HCT116 (cell line): ENCODE measurements at regions not wholly inside any gene's neighbourhood (a gene's known extent, or its start where the extent isn't known, plus 50 kb on each side); places are given as distances from the start of the nearest gene placed in this dataset.

Experiments
- ATAC-seq: fragments of 200-7000 bp; cut with Tn5 transposase; 2 replicates; pipeline ENCODE4 v1.9.1; 2020; ENCODE audit warnings: mild to moderate bottlenecking, moderate library complexity
- BruUV-seq: library from RNA; stranded (reverse); fragments of 400-500 nt; replicated peaks from 2 replicates; lab custom pipeline; 2021; lab: Mats Ljungman, UMichigan
- CTCF ChIA-PET: fragments of 300-600 bp; sonication (Branson Sonifier 250); formaldehyde crosslinking; loops from one replicate; lab custom pipeline; 2021; ENCODE audit warnings: antibody characterized with exemption; lab: Charles Lee
- POLR2A ChIA-PET: fragments of 300-600, 350-600 bp; sonication (Branson Sonifier 250); formaldehyde crosslinking; loops from one replicate; lab custom pipeline; 2021; ENCODE audit warnings: antibody characterized with exemption; lab: Charles Lee
- RAD21 ChIA-PET, 2 experiments: fragments of 300-600 bp; sonication (Branson Sonifier 250); formaldehyde crosslinking; loops; one replicate each; lab custom pipeline; 2023; ENCODE audit warnings: low total read pairs in 2 of 2; ENCODE audit not compliant: uncharacterized antibody in 2 of 2, unreplicated experiment in 2 of 2, low non-redundant PET in 1 of 2; lab: Charles Lee
- DNase-seq: peaks from one replicate; pipeline ENCODE4 v3.0.0-alpha.2; 2010; ENCODE audit warnings: low read depth, low spot score
- H2AFZ ChIP-seq: fragments of 200-600 bp; shearing (Covaris generic), sonication (generic); 2 replicates; pipeline ENCODE4 v1.6.1; 2017; ENCODE audit warnings: low read depth, mixed run types, mixed read lengths, antibody characterized with exemption, low read length; ENCODE audit not compliant: poor library complexity, severe bottlenecking
- H3K27ac ChIP-seq: 2 replicates; pipeline ENCODE4 v1.5.1; 2012; ENCODE audit warnings: low read depth, low read length
- H3K27me3 ChIP-seq: fragments of 200-600 bp; sonication (generic); 2 replicates; pipeline ENCODE4 v1.6.1; 2016; ENCODE audit warnings: mixed run types, low read length, mixed read lengths; ENCODE audit not compliant: insufficient read depth
- H3K36me3 ChIP-seq, 2 experiments: fragments of 200-500 bp in 1 of 2; fragments of 200-600 bp in 1 of 2; sonication (Bioruptor generic) in 1 of 2; sonication (generic) in 1 of 2; 2 replicates each; pipeline versions ENCODE4 v1.5.1 to v1.6.1; 2014 to 2016; ENCODE audit warnings: low read length in 2 of 2, inconsistent platforms in 1 of 2, mixed read lengths in 1 of 2, mixed run types in 1 of 2; ENCODE audit not compliant: insufficient read depth in 2 of 2, control insufficient read depth in 1 of 2
- H3K4me1 ChIP-seq, 2 experiments: fragments of 200-600 bp in 1 of 2; sonication (generic) in 1 of 2; 2 replicates each; pipeline versions ENCODE4 v1.5.1 to v1.6.1; 2012 to 2017; ENCODE audit warnings: low read length in 2 of 2, inconsistent platforms in 1 of 2, mild to moderate bottlenecking in 1 of 2, mixed read lengths in 1 of 2, mixed run types in 1 of 2, moderate library complexity in 1 of 2; ENCODE audit not compliant: insufficient read depth in 2 of 2, control insufficient read depth in 1 of 2
- H3K4me2 ChIP-seq: fragments of 200-600 bp; sonication (generic); 2 replicates; pipeline ENCODE4 v1.6.1; 2017; ENCODE audit warnings: mixed run types, low read length, mixed read lengths
- H3K4me3 ChIP-seq, 2 experiments: fragments of 200-600 bp in 1 of 2; sonication (generic) in 1 of 2; replicated peaks in 1 of 2; 2 replicates each; pipeline ENCODE4 v1.5.1; 2011 to 2016; ENCODE audit warnings: low read length in 2 of 2, control low read depth in 1 of 2, low read depth in 1 of 2, mild to moderate bottlenecking in 1 of 2, mixed read lengths in 1 of 2, mixed run types in 1 of 2
- H3K79me2 ChIP-seq: fragments of 200-600 bp; sonication (generic); 2 replicates; pipeline ENCODE4 v1.6.1; 2017; ENCODE audit warnings: mild to moderate bottlenecking, mixed run types, low read length, moderate library complexity, mixed read lengths; ENCODE audit not compliant: insufficient read depth
- H3K9ac ChIP-seq: fragments of 200-600 bp; sonication (generic); 2 replicates; pipeline ENCODE4 v1.6.1; 2016; ENCODE audit warnings: low read length, mixed read lengths
- H3K9me2 ChIP-seq: fragments of 200-600 bp; sonication (generic), shearing (Covaris generic); 2 replicates; pipeline ENCODE4 v1.6.1; 2017; ENCODE audit warnings: mixed run types, mild to moderate bottlenecking, moderate library complexity; ENCODE audit not compliant: insufficient read depth
- H3K9me3 ChIP-seq, 2 experiments: fragments of 200-500 bp in 1 of 2; fragments of 200-600 bp in 1 of 2; sonication (Bioruptor generic) in 1 of 2; sonication (generic) in 1 of 2; 2 replicates each; pipeline ENCODE4 v1.6.1; 2014 to 2017; ENCODE audit warnings: low read length in 2 of 2, mixed read lengths in 2 of 2, inconsistent platforms in 1 of 2, low read depth in 1 of 2, mild to moderate bottlenecking in 1 of 2, mixed run types in 1 of 2, moderate library complexity in 1 of 2; ENCODE audit not compliant: control insufficient read depth in 1 of 2, insufficient read depth in 1 of 2
- H4K20me1 ChIP-seq: fragments of 200-600 bp; sonication (generic), shearing (Covaris generic); 2 replicates; pipeline ENCODE4 v1.6.1; 2017; ENCODE audit warnings: mixed run types, mild to moderate bottlenecking, moderate library complexity; ENCODE audit not compliant: insufficient read depth
- CEBPB ChIP-seq: IDR thresholded peaks from 2 replicates; pipeline ENCODE4 v1.6.1; 2012; ENCODE audit warnings: low read depth
- CTCF ChIP-seq, 3 experiments: fragments of 200-600 bp in 1 of 3; sonication (generic) in 1 of 3; IDR thresholded peaks in 2 of 3; conservative IDR thresholded peaks in 1 of 3; 2 replicates each; pipeline ENCODE4 v1.5.1; 2012 to 2017; ENCODE audit warnings: low read depth in 2 of 3, low read length in 2 of 3, antibody characterized with exemption in 1 of 3, borderline replicate concordance in 1 of 3, control low read depth in 1 of 3, mild to moderate bottlenecking in 1 of 3, mixed read lengths in 1 of 3, mixed run types in 1 of 3, moderate library complexity in 1 of 3; ENCODE audit not compliant: insufficient read depth in 1 of 3
- EGR1 ChIP-seq: IDR thresholded peaks from 2 replicates; pipeline ENCODE4 v1.6.1; 2012; ENCODE audit warnings: low read depth
- EZH2phosphoT487 ChIP-seq: fragments of 200-600 bp; IDR thresholded peaks from 2 replicates; pipeline ENCODE4 v1.6.1; 2018; ENCODE audit warnings: antibody characterized with exemption, borderline replicate concordance
- FOSL1 ChIP-seq: IDR thresholded peaks from 2 replicates; pipeline ENCODE4 v1.6.1; 2012; ENCODE audit warnings: low read depth
- JUND ChIP-seq: IDR thresholded peaks from 2 replicates; pipeline ENCODE4 v1.6.1; 2012
- POLR2A ChIP-seq: IDR thresholded peaks from 2 replicates; pipeline ENCODE4 v1.7.0; 2011; ENCODE audit warnings: borderline replicate concordance; ENCODE audit not compliant: insufficient read depth, insufficient read length; ENCODE audit errors: extremely low read depth
- POLR2AphosphoS5 ChIP-seq: IDR thresholded peaks from 2 replicates; pipeline ENCODE4 v1.6.1; 2011; ENCODE audit warnings: mild to moderate bottlenecking, low read depth, low read length, moderate library complexity
- RAD21 ChIP-seq: IDR thresholded peaks from 2 replicates; pipeline ENCODE4 v1.6.1; 2012; ENCODE audit warnings: low read depth, mild to moderate bottlenecking
- REST ChIP-seq: IDR thresholded peaks from 2 replicates; pipeline ENCODE4 v1.6.1; 2012; ENCODE audit warnings: low read depth
- SIN3A ChIP-seq: IDR thresholded peaks from 2 replicates; pipeline ENCODE4 v1.6.1; 2012; ENCODE audit warnings: low read depth
- SRF ChIP-seq: IDR thresholded peaks from 2 replicates; pipeline ENCODE4 v1.6.1; 2012; ENCODE audit warnings: low read depth
- TCF7L2 ChIP-seq: IDR thresholded peaks from 2 replicates; pipeline ENCODE4 v1.7.0; 2011; ENCODE audit warnings: borderline replicate concordance, inconsistent platforms; ENCODE audit not compliant: insufficient read depth, insufficient read length; ENCODE audit errors: extremely low read depth
- YY1 ChIP-seq: IDR thresholded peaks from 2 replicates; pipeline ENCODE4 v1.6.1; 2011; ENCODE audit warnings: low read length, low read depth, moderate library complexity, mild to moderate bottlenecking; ENCODE audit not compliant: insufficient replicate concordance; ENCODE audit errors: extremely low read depth
- ZNF274 ChIP-seq: fragments of 200-500 bp; sonication (Bioruptor generic); IDR thresholded peaks from 2 replicates; pipeline ENCODE4 v1.6.1; 2014; ENCODE audit warnings: mild to moderate bottlenecking, low read depth, low read length, inconsistent platforms
- intact Hi-C: fragments of 100-400 bp; cut with micrococcal nuclease; formaldehyde crosslinking; loops from 2 replicates; pipeline ENCODE4 v1.10.0; 2022
- TF ChIP-seq, protein P1 (sequence below): IDR thresholded peaks from 2 replicates; pipeline ENCODE4 v1.6.1; 2012
- TF ChIP-seq, protein P2 (sequence below): IDR thresholded peaks from 2 replicates; pipeline ENCODE4 v1.6.1; 2011; ENCODE audit warnings: mild to moderate bottlenecking, low read length, moderate library complexity; ENCODE audit not compliant: insufficient replicate concordance; ENCODE audit errors: extremely low read depth
- TF ChIP-seq, protein P3 (sequence below): IDR thresholded peaks from 2 replicates; pipeline ENCODE4 v1.6.1; 2012

DNA sequence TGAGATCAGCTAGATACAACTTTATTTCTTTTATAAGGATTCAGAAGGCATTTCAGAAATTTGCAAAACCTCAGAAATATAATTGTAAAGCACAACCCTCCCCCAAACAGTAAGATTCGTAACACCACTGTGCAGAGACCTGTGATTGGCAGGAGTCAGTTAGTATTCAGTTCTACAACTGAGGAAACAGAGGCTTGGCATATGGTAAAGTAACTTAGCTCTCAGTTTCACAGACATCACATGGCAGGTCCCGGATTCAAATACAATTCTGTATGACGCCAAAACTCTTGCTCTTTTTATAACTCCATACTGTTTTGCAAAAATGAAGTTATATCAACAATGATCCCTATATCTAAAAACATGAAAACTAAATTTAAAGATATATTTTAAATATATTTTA is 225.6 kb upstream of the LMCD1 start:
- H3K9me3 ChIP-seq: no peaks in the 10 kb centered on the region
- intact Hi-C loops: no loop called here
- no peaks in the 10 kb centered on the region for H4K20me1 ChIP-seq
- no peaks in the 10 kb centered on the region for H3K36me3 ChIP-seq
- TF ChIP-seq POLR2A (no peak), REST (no peak), JUND (no peak), SIN3A (no peak), ZNF274 (no peak), EZH2phosphoT487 (no peak), RAD21 (no peak), YY1 (no peak), TCF7L2 (no peak), POLR2AphosphoS5 (no peak), SRF (no peak), EGR1 (no peak), FOSL1 (no peak), CTCF (IDR thresholded peaks at IDR 0.05 in 2 of 3, conservative IDR thresholded peaks at IDR 0.05 in 1 of 3; ENCODE audit: borderline replicate concordance in 1 of 3, insufficient read depth in 1 of 3, low read depth in 2 of 3, low read length in 2 of 3) (no peak), CEBPB (no peak)
- TF ChIP-seq, protein P1, sequence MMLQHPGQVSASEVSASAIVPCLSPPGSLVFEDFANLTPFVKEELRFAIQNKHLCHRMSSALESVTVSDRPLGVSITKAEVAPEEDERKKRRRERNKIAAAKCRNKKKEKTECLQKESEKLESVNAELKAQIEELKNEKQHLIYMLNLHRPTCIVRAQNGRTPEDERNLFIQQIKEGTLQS: no peak
- TF ChIP-seq, protein P2, sequence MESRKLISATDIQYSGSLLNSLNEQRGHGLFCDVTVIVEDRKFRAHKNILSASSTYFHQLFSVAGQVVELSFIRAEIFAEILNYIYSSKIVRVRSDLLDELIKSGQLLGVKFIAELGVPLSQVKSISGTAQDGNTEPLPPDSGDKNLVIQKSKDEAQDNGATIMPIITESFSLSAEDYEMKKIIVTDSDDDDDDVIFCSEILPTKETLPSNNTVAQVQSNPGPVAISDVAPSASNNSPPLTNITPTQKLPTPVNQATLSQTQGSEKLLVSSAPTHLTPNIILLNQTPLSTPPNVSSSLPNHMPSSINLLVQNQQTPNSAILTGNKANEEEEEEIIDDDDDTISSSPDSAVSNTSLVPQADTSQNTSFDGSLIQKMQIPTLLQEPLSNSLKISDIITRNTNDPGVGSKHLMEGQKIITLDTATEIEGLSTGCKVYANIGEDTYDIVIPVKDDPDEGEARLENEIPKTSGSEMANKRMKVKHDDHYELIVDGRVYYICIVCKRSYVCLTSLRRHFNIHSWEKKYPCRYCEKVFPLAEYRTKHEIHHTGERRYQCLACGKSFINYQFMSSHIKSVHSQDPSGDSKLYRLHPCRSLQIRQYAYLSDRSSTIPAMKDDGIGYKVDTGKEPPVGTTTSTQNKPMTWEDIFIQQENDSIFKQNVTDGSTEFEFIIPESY: no peak
- TF ChIP-seq, protein P3, sequence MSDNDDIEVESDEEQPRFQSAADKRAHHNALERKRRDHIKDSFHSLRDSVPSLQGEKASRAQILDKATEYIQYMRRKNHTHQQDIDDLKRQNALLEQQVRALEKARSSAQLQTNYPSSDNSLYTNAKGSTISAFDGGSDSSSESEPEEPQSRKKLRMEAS: no peak
- TF ChIP-seq, all 23 proteins: peak for 0
- no peaks in the 10 kb centered on the region for H3K9me2 ChIP-seq
- H2AFZ ChIP-seq: no peak overlapping the region
- DNase-seq (no peak), ATAC-seq (no peak)
- H3K79me2 ChIP-seq: no peaks in the 10 kb centered on the region
- no peaks in the 10 kb centered on the region for H3K4me1 ChIP-seq
- H3K4me3 ChIP-seq: no peak overlapping the region
- no peak overlapping the region for H3K9ac ChIP-seq
- H3K27me3 ChIP-seq: no peaks in the 10 kb centered on the region; the same call in 1 of the 2 replicates
- no TSS peak for BruUV-seq
- H3K4me2 ChIP-seq: no peak overlapping the region
- ChIA-PET RAD21 (no interaction called here), CTCF (interaction anchor here (0.9 to 1.4 kb wide), 2 partner anchors 36 to 164 kb away, joined by 3 read pairs; no protein-coding TSS in a partner anchor), POLR2A (no interaction called here)
- no peak overlapping the region for H3K27ac ChIP-seq
